ENCODE measurements at regions not wholly inside any gene's neighbourhood (a gene's known extent, or its start where the extent isn't known, plus 50 kb on each side); places are given as distances from the start of the nearest gene placed in this dataset.

- Histone ChIP-seq H3K4me3 (no peak overlapping the region), H3K27me3 (no peaks in the 10 kb centered on the region), H3K36me3 (no peaks in the 10 kb centered on the region), H3K4me1 (no peaks in the 10 kb centered on the region), H3K9me3 (no peaks in the 10 kb centered on the region), H3K27ac (no peak overlapping the region)
- intact Hi-C loops (cut with DNase I) = no loop called here
- TF ChIP-seq CTCF (IDR thresholded peaks at IDR 0.05) = no peak
- no peak for DNase-seq
- ATAC-seq = no peak
Observed at GRCh38 chr9:103625161-103625804, 468.8 kb upstream of the SMC2 start.

GRCh38 chr9:103627731-103628130, 466.4 kb upstream of the SMC2 start:
- Histone ChIP-seq H3K9me3 (no peaks in the 10 kb centered on the region), H3K4me1 (no peaks in the 10 kb centered on the region), H3K27me3 (no peaks in the 10 kb centered on the region), H3K4me3 (no peak overlapping the region), H3K27ac (no peak overlapping the region), H3K36me3 (no peaks in the 10 kb centered on the region)
- DNase-seq (no peak), ATAC-seq (no peak)
- no peak for TF ChIP-seq CTCF (IDR thresholded peaks at IDR 0.05)
- intact Hi-C loops (cut with DNase I) = no loop called here

- H3K27ac ChIP-seq = no peak overlapping the region
- no peaks in the 10 kb centered on the region for H3K36me3 ChIP-seq
- no peaks in the 10 kb centered on the region for H3K4me1 ChIP-seq
- no peak for ATAC-seq
- H3K27me3 ChIP-seq = no peaks in the 10 kb centered on the region
- DNase-seq = no peak
- TF ChIP-seq CTCF (IDR thresholded peaks at IDR 0.05) = no peak
- H3K9me3 ChIP-seq = no peaks in the 10 kb centered on the region
- H3K4me3 ChIP-seq = no peak overlapping the region
- intact Hi-C loops (cut with DNase I) = no loop called here
Observed at GRCh38 chr9:103649086-103649485, 445.0 kb upstream of the SMC2 start.

GRCh38 chr9:103658156-103658555, 436.0 kb upstream of the SMC2 start:
- Histone ChIP-seq H3K9me3 (peaks cover 0 to 11% of the 10 kb centered on the region in 2 donors), H3K27ac (no peak overlapping the region), H3K36me3 (no peaks in the 10 kb centered on the region), H3K27me3 (no peaks in the 10 kb centered on the region), H3K4me1 (no peaks in the 10 kb centered on the region), H3K4me3 (no peak overlapping the region)
- intact Hi-C loops (cut with DNase I) = no loop called here
- no peak for TF ChIP-seq CTCF (IDR thresholded peaks at IDR 0.05)
- no peak for ATAC-seq
- DNase-seq = no peak

GRCh38 chr9:103660830-103661229, 433.3 kb upstream of the SMC2 start:
- H3K27me3 ChIP-seq = no peaks in the 10 kb centered on the region
- H3K36me3 ChIP-seq = no peaks in the 10 kb centered on the region
- H3K27ac ChIP-seq = no peak overlapping the region
- H3K9me3 ChIP-seq = peaks cover 0 to 11% of the 10 kb centered on the region in 2 donors
- ATAC-seq (no peak), DNase-seq (no peak)
- intact Hi-C loops (cut with DNase I) = no loop called here
- no peaks in the 10 kb centered on the region for H3K4me1 ChIP-seq
- TF ChIP-seq CTCF (IDR thresholded peaks at IDR 0.05) = no peak
- no peak overlapping the region for H3K4me3 ChIP-seq
